HEK293T (cell line): ENCODE measurements at regions not wholly inside any gene's neighbourhood (a gene's known extent, or its start where the extent isn't known, plus 50 kb on each side); places are given as distances from the start of the nearest gene placed in this dataset.

Source experiments
- CTBP1 ChIP-seq: fragments of 450-650 bp; IDR thresholded peaks from 2 replicates; pipeline ENCODE4 v1.6.1; 2016; ENCODE audit warnings: borderline replicate concordance
- ELF4 ChIP-seq: fragments of 450-650 bp; IDR thresholded peaks from 2 replicates; pipeline ENCODE4 v1.6.1; 2017; ENCODE audit warnings: antibody characterized with exemption
- FOXK2 ChIP-seq: fragments of 450-650 bp; IDR thresholded peaks from 2 replicates; pipeline ENCODE4 v1.6.1; 2016; ENCODE audit warnings: mild to moderate bottlenecking
- HDGF ChIP-seq: fragments of 450-650 bp; IDR thresholded peaks from 2 replicates; pipeline ENCODE4 v1.6.1; 2017; ENCODE audit warnings: antibody characterized with exemption, borderline replicate concordance
- SP1 ChIP-seq: fragments of 450-650 bp; IDR thresholded peaks from 2 replicates; pipeline ENCODE4 v1.6.1; 2017

DNA sequence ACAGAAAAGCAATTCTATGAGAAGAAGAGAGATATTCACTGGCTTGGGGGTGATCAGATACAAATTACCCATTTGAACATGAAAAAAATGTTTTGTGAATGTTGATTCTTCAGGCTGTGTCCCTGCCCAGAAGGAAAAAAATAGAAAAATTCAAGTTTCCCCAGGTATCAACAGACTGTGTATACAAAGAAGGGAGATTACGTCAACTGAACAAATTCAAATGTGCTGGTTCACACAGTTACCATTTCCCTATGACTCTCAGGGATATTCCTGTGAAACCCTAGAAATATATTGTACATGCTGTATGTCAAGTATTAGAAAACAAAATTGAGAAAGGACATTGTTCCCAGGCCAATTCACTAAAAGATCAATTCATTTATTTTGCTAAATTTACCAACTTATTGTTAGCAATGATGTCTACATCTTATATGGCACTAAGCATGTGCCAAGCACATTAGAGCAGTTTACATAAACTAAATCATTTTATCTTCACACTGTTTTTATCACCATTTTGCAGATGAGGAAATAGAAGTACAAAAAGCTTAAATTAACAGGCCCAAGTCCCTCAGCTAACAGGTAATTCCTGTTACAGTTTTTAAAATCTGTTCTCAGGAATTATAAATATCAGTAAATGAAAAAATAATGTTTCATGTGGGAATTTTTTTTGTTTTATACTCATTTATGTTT, 306.7 kb upstream of the ROBO2 start:
- TF ChIP-seq FOXK2 (no peak), HDGF (no peak), ELF4 (no peak), CTBP1 (no peak), SP1 (no peak)
